GM18508 (cell line): ENCODE measurements at regions not wholly inside any gene's neighbourhood (a gene's known extent, or its start where the extent isn't known, plus 50 kb on each side); places are given as distances from the start of the nearest gene placed in this dataset.
"Not testable (repeated sequence)": the region's sequence is repeated elsewhere in the genome, so short reads cannot be mapped to it uniquely, and the experiment has no call there.

ENCODE experiments used
- ATAC-seq: cut with Tn5 transposase; IDR thresholded peaks from one replicate; pipeline ENCODE4 v1.9.1; 2021; ENCODE audit warnings: moderate number of reproducible peaks; ENCODE audit not compliant: insufficient read depth, unreplicated experiment

GRCh38 chr14:87264796-87265195 lies 728.2 kb downstream of the GALC start:
- no peak for ATAC-seq

DNA sequence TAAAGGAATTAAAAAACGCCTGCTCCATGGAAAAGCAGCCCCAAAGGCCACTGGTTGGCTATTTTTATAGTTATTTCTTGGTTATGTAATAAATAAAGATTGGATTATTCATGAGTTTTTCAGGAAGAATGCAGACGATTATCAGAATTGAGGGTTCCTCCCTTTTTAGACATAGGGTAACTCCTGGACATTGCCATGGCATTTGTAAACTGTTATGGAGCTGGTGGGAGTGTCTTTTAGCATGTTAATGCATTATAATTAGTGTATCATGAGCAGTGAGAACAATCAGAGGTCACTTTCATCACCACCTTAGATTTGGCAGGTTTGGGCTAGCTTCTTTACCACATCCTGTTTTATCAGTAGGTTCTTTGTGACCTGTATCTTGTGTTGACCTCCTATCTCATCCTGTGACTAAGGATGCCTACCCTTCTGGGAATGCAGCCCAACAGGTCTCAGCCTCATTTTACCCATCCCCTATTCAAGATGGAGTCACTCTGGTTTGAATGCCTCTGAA lies 728.7 kb downstream of the GALC start:
- ATAC-seq: no peak

DNA sequence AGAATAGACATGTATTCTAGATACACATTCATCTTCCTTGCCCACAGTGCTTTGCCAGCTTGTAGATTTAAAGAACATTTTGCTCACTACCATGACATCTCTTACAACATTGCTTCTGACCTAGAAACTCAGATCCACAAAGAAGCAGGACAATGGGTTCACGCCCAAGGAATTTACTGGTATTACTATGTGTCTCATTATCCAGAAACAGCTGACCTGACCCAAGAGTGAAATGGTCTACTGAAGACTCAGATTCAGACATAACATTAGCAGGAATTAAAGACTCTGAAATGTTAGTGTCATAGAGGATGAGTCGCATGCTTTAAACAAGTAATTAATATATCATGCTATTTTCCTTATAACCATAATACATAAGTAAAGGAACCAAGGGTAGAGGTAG lies 731.4 kb downstream of the GALC start:
- ATAC-seq: no peak

DNA sequence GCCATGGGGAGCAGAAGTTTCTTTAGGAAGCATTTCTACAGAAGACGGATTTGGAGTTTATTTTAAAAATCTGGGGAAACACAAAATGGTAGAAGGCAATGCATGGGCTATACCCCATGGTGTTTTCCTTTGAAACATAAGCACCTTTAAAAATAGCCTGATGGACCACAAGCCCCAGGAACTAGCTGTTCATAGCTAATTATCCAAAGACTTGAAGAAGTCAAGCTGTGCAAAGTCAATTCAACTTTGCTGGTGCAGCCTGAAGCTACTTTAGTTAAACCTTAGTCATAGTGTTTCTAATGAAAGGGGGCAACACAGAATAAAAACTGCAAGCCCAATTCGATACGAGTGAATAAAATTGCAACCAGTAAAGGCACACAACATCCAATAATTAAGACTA lies 732.5 kb downstream of the GALC start:
- no peak for ATAC-seq

DNA sequence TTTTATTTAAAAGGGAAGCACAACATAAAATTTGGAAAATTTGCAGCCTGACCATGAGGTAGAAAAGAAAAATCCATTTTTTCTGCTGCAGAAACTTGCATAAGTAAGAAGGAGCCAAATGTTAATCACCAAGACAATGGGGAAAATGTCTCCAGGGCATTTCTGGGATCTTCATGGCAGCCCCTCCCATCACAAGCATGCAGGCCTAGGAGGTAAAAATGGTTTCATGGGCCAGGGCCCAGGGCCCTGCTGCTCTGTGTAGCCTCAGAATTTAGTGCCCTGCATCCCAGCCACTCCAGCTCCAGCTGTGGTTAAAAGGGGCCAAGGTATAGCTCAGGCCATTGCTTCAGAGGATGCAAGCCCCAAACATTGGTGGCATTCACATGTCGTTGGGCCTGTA lies 735.6 kb downstream of the GALC start:
- no peak for ATAC-seq

- ATAC-seq: no peak
These were observed 737.9 kb downstream of the GALC start for GRCh38 chr14:87255058-87255457.

DNA sequence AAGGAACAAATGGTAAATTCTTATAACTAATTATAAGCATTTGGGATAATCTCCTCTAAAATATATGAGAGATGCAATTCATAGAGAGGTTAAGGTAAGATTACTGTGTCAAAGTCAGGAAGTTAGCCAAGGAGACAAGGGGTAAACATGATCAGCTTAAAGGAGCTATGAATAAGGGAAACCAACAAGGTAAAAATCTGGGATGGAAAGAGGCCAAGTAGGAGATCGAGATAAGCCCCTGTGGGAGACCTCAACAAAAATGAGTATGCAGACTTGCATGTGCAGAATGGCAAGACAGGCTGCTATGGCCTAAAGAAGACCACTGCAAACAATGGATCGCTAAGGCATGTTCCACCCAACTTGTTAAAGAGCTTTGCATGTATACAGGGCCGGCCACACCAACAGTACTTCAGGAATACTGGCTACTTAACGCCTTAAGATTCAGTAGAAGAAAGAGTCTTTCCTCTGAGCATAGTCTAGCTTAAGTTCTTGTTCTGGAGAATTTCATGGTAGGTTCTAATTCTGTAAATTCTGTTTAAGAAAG lies 738.6 kb downstream of the GALC start:
- no peak for ATAC-seq

DNA sequence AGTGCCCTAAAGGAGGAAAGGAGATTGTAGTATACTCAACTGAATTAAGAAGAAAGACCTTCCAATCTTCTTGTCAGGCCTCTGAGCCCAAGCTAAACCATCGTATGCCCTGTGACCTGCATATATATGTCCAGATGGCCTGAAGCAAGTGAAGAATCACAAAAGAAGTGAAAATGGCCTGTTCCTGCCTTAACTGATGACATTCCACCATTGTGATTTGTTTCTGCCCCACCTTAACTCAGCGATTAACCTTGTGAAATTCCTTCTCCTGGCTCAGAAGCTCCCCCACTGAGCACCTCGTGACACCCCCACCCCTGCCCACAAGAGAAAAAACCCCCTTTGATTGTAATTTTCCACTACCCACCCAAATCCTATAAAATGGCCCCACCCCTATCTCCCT lies 739.2 kb downstream of the GALC start:
- ATAC-seq: not testable (repeated sequence)

- no peak for ATAC-seq
These were observed 740.9 kb downstream of the GALC start for GRCh38 chr14:87252103-87252502.

GRCh38 chr14:87251011-87251410 lies 742.0 kb downstream of the GALC start:
- no peak for ATAC-seq

DNA sequence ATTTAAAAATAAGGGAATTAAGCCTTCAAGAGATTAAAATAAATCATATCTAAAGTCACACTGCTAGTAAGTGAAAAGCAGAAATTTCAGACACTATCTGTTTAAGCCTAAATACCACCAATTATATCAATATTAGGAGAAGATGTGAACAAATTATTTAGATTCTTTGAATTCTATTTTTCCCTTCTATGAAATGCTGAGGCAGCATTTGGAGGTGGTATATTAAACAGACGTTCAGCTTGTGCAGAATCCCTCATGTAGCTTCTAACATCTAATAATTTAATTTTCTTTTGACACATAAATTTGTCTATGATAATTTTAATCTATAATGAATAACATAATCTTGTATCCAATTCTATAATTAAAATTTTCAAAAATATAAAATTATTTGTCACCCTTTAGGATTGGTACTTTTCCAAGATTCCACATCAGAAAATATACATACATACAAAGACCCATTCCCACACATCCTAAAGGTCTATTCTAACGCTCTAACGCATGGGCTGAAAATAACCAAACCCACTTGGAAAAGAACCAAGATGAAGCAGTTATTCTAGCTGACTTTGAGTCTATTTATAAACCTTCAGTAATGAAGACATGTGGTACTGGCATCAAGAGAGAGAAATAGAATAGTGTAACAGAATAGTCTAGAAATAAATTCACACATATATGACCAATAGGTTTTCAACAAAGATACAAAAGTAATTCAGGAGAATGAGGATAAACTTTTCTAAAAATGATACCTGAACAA lies 751.8 kb downstream of the GALC start:
- no peak for ATAC-seq

GRCh38 chr14:87240319-87240718 lies 752.7 kb downstream of the GALC start:
- ATAC-seq: not testable (repeated sequence)

- no peak for ATAC-seq
These were observed 759.1 kb downstream of the GALC start for GRCh38 chr14:87233806-87234384.

- ATAC-seq: no peak
These were observed 759.7 kb downstream of the GALC start for GRCh38 chr14:87233266-87233665.

- no peak for ATAC-seq
These were observed 761.5 kb downstream of the GALC start for GRCh38 chr14:87231336-87232026.

- ATAC-seq: no peak
These were observed 762.3 kb downstream of the GALC start for GRCh38 chr14:87230726-87231125.

GRCh38 chr14:87229131-87229530 lies 763.9 kb downstream of the GALC start:
- no peak for ATAC-seq

- ATAC-seq: no peak
These were observed 776.0 kb downstream of the GALC start for GRCh38 chr14:87217023-87217422.

- ATAC-seq: no peak
These were observed 778.4 kb downstream of the GALC start for GRCh38 chr14:87214558-87214957.

DNA sequence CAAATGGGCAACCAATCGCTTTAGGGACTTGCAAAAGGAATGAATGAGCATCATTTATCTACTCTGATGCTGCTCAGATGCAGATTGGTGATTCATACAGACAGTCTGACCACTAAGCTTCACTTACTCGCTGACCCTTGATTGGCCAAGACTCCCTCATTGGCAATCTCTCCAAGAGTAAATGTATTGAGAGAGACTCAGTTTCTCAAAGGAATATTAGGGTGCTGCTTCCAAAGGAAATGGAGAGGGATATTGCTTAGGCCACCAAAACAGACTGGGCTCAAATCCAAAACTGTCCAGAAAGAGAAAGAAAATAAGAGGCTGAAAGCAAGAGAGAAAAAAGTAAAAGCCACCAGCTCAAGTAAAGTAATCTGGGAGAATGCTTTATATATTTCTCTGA lies 785.2 kb downstream of the GALC start:
- no peak for ATAC-seq

DNA sequence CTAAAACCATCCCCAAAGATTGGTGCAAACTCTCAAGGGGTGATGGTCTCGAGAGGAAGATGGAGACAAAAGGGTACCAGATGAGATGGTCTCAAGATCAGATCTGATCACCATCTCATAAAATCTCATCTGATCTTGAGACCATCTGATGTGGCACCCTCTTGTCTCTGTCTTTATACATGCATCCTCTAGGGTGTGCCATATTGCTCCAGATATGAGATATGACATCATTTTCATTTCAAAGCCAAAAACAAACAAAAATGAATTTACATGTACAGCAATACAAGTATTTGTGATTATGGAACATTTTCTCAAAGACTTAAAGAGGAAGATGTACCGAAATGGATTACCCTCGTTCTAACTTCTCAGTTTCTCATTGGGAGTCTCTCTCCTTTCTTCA lies 787.2 kb downstream of the GALC start:
- no peak for ATAC-seq
